Endodermal cell (in vitro differentiated cells): ENCODE measurements at regions not wholly inside any gene's neighbourhood (a gene's known extent, or its start where the extent isn't known, plus 50 kb on each side); places are given as distances from the start of the nearest gene placed in this dataset.
"Not testable (repeated sequence)": the region's sequence is repeated elsewhere in the genome, so short reads cannot be mapped to it uniquely, and the experiment has no call there.

Experiments used
- DNase-seq: peaks from one replicate; pipeline ENCODE4 v3.0.0-alpha.2; 2017
- H3K27ac ChIP-seq: 2 replicates; pipeline ENCODE4 v1.5.1; 2013; ENCODE audit warnings: mild to moderate bottlenecking, low read depth, low read length, moderate library complexity
- H3K27me3 ChIP-seq: 2 replicates; pipeline ENCODE4 v1.6.1; 2013; ENCODE audit warnings: mild to moderate bottlenecking, low read length, moderate library complexity; ENCODE audit not compliant: insufficient read depth, control insufficient read depth, poor library complexity, severe bottlenecking
- H3K36me3 ChIP-seq: 2 replicates; pipeline ENCODE4 v1.7.0; 2013; ENCODE audit warnings: mild to moderate bottlenecking, low read length, moderate library complexity; ENCODE audit not compliant: control insufficient read depth, insufficient read depth
- H3K4me1 ChIP-seq: one replicate; pipeline ENCODE4 v1.7.0; 2013; ENCODE audit warnings: low read length; ENCODE audit not compliant: control insufficient read depth, insufficient read depth
- H3K4me3 ChIP-seq: 2 replicates; pipeline ENCODE4 v1.5.1; 2013; ENCODE audit warnings: mild to moderate bottlenecking, low read length, moderate library complexity
- H3K9ac ChIP-seq: 2 replicates; pipeline ENCODE4 v1.6.1; 2013; ENCODE audit warnings: mild to moderate bottlenecking, low read length, moderate library complexity; ENCODE audit not compliant: poor library complexity, severe bottlenecking; ENCODE audit errors: extremely low read depth
- H3K9me3 ChIP-seq: 2 replicates; pipeline ENCODE4 v1.6.1; 2013; ENCODE audit warnings: mild to moderate bottlenecking, low read length, moderate library complexity; ENCODE audit not compliant: control insufficient read depth
- H3K27ac Mint-ChIP-seq: 2 replicates; pipeline ENCODE4 v1.8.0; 2020; ENCODE audit warnings: mixed read lengths
- H3K27me3 Mint-ChIP-seq: 2 replicates; pipeline ENCODE4 v1.8.0; 2021; ENCODE audit warnings: mild to moderate bottlenecking, mixed read lengths; ENCODE audit not compliant: insufficient read depth
- H3K36me3 Mint-ChIP-seq: 2 replicates; pipeline ENCODE4 v1.8.0; 2020; ENCODE audit warnings: low read depth, mixed read lengths
- H3K4me1 Mint-ChIP-seq: 2 replicates; pipeline ENCODE4 v1.8.0; 2020; ENCODE audit warnings: mixed read lengths
- H3K4me3 Mint-ChIP-seq: 2 replicates; pipeline ENCODE4 v1.8.0; 2020; ENCODE audit warnings: mild to moderate bottlenecking, moderate library complexity, mixed read lengths
- H3K9me3 Mint-ChIP-seq: 2 replicates; pipeline ENCODE4 v1.8.0; 2020; ENCODE audit warnings: mild to moderate bottlenecking, mixed read lengths
- CTCF ChIP-seq: fragments of 200-600 bp; sonication (generic); conservative IDR thresholded peaks from 2 replicates; pipeline ENCODE4 v1.5.0; 2021; ENCODE audit warnings: antibody characterized with exemption, mild to moderate bottlenecking
- WGBS, 2 experiments: methylation state at CpG; one replicate each; pipeline versions ENCODE4 v1.1.5 to v1.1.7; 2013; ENCODE audit warnings: missing lambda C conversion rate in 2 of 2, mixed read lengths in 1 of 2; ENCODE audit not compliant: insufficient coverage in 1 of 2, insufficient read length in 1 of 2; 5-methylcytosine and 5-hydroxymethylcytosine counted together

- DNase-seq = no peak
- no peaks in the 10 kb centered on the region for H3K36me3 ChIP-seq
- H3K4me3 ChIP-seq = no peak overlapping the region
- no peaks in the 10 kb centered on the region for H3K27me3 ChIP-seq
- Mint-ChIP-seq H3K36me3 (no peaks in the 10 kb centered on the region), H3K4me3 (no peak overlapping the region), H3K27me3 (peaks cover 22% of the 10 kb centered on the region), H3K9me3 (no peaks in the 10 kb centered on the region), H3K4me1 (peaks cover 14% of the 10 kb centered on the region), H3K27ac (no peak overlapping the region)
- peaks cover 5% of the 10 kb centered on the region for H3K4me1 ChIP-seq
- no peak overlapping the region for H3K27ac ChIP-seq
- H3K9ac ChIP-seq = no peak overlapping the region
- no peak for TF ChIP-seq CTCF
- no peaks in the 10 kb centered on the region for H3K9me3 ChIP-seq
- WGBS, 2 experiments = 98 to 100% methylated on average over 1 of the region's 1 CpG
Observed at GRCh38 chr5:92041206-92041605, 658.1 kb upstream of the ARRDC3 start.

- WGBS, 2 experiments = 100% methylated on average over 2 of the region's 2 CpGs; no CpG with 5 or more reads in 1 of the 2 experiments
- H3K4me1 Mint-ChIP-seq, H3K27ac Mint-ChIP-seq: not testable (repeated sequence)
Observed at GRCh38 chr5:92029792-92030191, 646.7 kb upstream of the ARRDC3 start.

GRCh38 chr5:92023555-92023954 is 640.4 kb upstream of the ARRDC3 start:
- no peaks in the 10 kb centered on the region for H3K9me3 Mint-ChIP-seq

More at GRCh38 chr5:92029792-92030191, 646.7 kb upstream of the ARRDC3 start:
- not testable (repeated sequence) for H3K4me3 ChIP-seq, H3K27me3 Mint-ChIP-seq, H3K9ac ChIP-seq, H3K36me3 ChIP-seq, H3K4me3 Mint-ChIP-seq, H3K27me3 ChIP-seq, H3K9me3 ChIP-seq, H3K4me1 ChIP-seq, DNase-seq, H3K27ac ChIP-seq, H3K9me3 Mint-ChIP-seq, H3K36me3 Mint-ChIP-seq

More at GRCh38 chr5:92023555-92023954, 640.4 kb upstream of the ARRDC3 start:
- no peaks in the 10 kb centered on the region for H3K4me1 ChIP-seq
- no peaks in the 10 kb centered on the region for H3K36me3 Mint-ChIP-seq
- H3K4me3 Mint-ChIP-seq = no peak overlapping the region
- no peaks in the 10 kb centered on the region for H3K4me1 Mint-ChIP-seq
- no peak for TF ChIP-seq CTCF
- no peak for DNase-seq
- 93 to 94% methylated on average over 3 to 4 of the region's 5 CpGs for WGBS, 2 experiments
- no peak overlapping the region for H3K4me3 ChIP-seq
- no peak overlapping the region for H3K27ac Mint-ChIP-seq
- H3K27me3 Mint-ChIP-seq = no peaks in the 10 kb centered on the region
- no peak overlapping the region for H3K27ac ChIP-seq
- no peaks in the 10 kb centered on the region for H3K27me3 ChIP-seq
- H3K9ac ChIP-seq = no peak overlapping the region
- no peaks in the 10 kb centered on the region for H3K9me3 ChIP-seq
- H3K36me3 ChIP-seq = no peaks in the 10 kb centered on the region
